SU-DHL-6 (cell line): ENCODE measurements at regions not wholly inside any gene's neighbourhood (a gene's known extent, or its start where the extent isn't known, plus 50 kb on each side); places are given as distances from the start of the nearest gene placed in this dataset.

ENCODE experiments used
- CTCF ChIP-seq: fragments of 200-600 bp; sonication (generic); IDR thresholded peaks from one replicate; pipeline ENCODE4 v1.5.1; 2017; ENCODE audit warnings: antibody characterized with exemption, mild to moderate bottlenecking, low read length, moderate library complexity; ENCODE audit not compliant: insufficient read depth, poor library complexity, severe bottlenecking
- EZH2phosphoT487 ChIP-seq: fragments of 200-600 bp; sonication (generic), shearing (Covaris generic); conservative IDR thresholded peaks from 2 replicates; pipeline ENCODE4 v1.6.1; 2018; ENCODE audit warnings: mild to moderate bottlenecking, antibody characterized with exemption, low read length, moderate library complexity, mixed read lengths

GRCh38 chr9:134214386-134214765, 50.0 kb upstream of the RNU6ATAC start:
- TF ChIP-seq CTCF = no peak
- TF ChIP-seq EZH2phosphoT487 = no peak
